HT1080 (cell line): ENCODE measurements at regions not wholly inside any gene's neighbourhood (a gene's known extent, or its start where the extent isn't known, plus 50 kb on each side); places are given as distances from the start of the nearest gene placed in this dataset.

Source experiments
- DNase-seq: peaks from one replicate; pipeline ENCODE4 v3.0.0-alpha.2; 2015; ENCODE audit warnings: low read depth

- DNase-seq: no peak
Measured at GRCh38 chr2:200013906-200014305, 58.5 kb downstream of the MAIP1 start.

- DNase-seq: no peak
Measured at GRCh38 chr2:200021449-200022114, 66.2 kb downstream of the MAIP1 start.

- no peak for DNase-seq
Measured at GRCh38 chr2:200022511-200022910, 67.1 kb downstream of the MAIP1 start.

GRCh38 chr2:200023570-200023969 is 68.2 kb downstream of the MAIP1 start:
- DNase-seq: no peak

- DNase-seq: peak; percentile 51
Measured at GRCh38 chr2:200025717-200026116, 70.3 kb downstream of the MAIP1 start.

GRCh38 chr2:200026332-200027230 is 71.2 kb downstream of the MAIP1 start:
- no peak for DNase-seq

GRCh38 chr2:200028998-200029397 is 73.6 kb downstream of the MAIP1 start:
- DNase-seq: no peak

GRCh38 chr2:200032895-200033294 is 77.5 kb downstream of the MAIP1 start:
- DNase-seq: no peak

- no peak for DNase-seq
Measured at GRCh38 chr2:200033929-200034328, 78.5 kb downstream of the MAIP1 start.

- DNase-seq: no peak
Measured at GRCh38 chr2:200034816-200035215, 79.4 kb downstream of the MAIP1 start.

GRCh38 chr2:200039724-200040650 is 84.6 kb downstream of the MAIP1 start:
- no peak for DNase-seq

GRCh38 chr2:200040831-200041230 is 85.4 kb downstream of the MAIP1 start:
- no peak for DNase-seq

- no peak for DNase-seq
Measured at GRCh38 chr2:200041639-200042038, 86.3 kb downstream of the MAIP1 start.

GRCh38 chr2:200042102-200042735 is 86.8 kb downstream of the MAIP1 start:
- peak; percentile 59 for DNase-seq

GRCh38 chr2:200042944-200043343 is 87.6 kb downstream of the MAIP1 start:
- peak; percentile 44 for DNase-seq

- no peak for DNase-seq
Measured at GRCh38 chr2:200044453-200044852, 89.1 kb downstream of the MAIP1 start.

GRCh38 chr2:200048421-200048820 is 93.0 kb downstream of the MAIP1 start:
- DNase-seq: no peak

- DNase-seq: no peak
Measured at GRCh38 chr2:200049086-200049485, 93.7 kb downstream of the MAIP1 start.

GRCh38 chr2:200050921-200051610 is 95.7 kb downstream of the MAIP1 start:
- DNase-seq: no peak

- DNase-seq: no peak
Measured at GRCh38 chr2:200051611-200051945, 96.2 kb downstream of the MAIP1 start.

GRCh38 chr2:200052627-200053026 is 97.2 kb downstream of the MAIP1 start:
- DNase-seq: no peak
